HepG2 (cell line): ENCODE measurements at regions not wholly inside any gene's neighbourhood (a gene's known extent, or its start where the extent isn't known, plus 50 kb on each side); places are given as distances from the start of the nearest gene placed in this dataset.

Experiments used
- AHDC1 ChIP-seq: sonication (generic); formaldehyde crosslinking; IDR thresholded peaks from 2 replicates; pipeline ENCODE4 v1.5.1; 2020; ENCODE audit warnings: mild to moderate bottlenecking, missing genetic modification reagents, borderline replicate concordance
- DMTF1 ChIP-seq: sonication (generic); formaldehyde crosslinking; IDR thresholded peaks from 2 replicates; pipeline ENCODE4 v1.4.0; 2020; ENCODE audit warnings: mild to moderate bottlenecking, missing genetic modification reagents
- FOXO4 ChIP-seq: sonication (generic); formaldehyde crosslinking; conservative IDR thresholded peaks from 2 replicates; pipeline ENCODE4 v1.8.1; 2023; ENCODE audit warnings: missing genetic modification reagents
- GATA4 ChIP-seq: sonication (generic); IDR thresholded peaks from 2 replicates; pipeline ENCODE4 v1.6.1; 2016; ENCODE audit warnings: antibody characterized with exemption, low read depth, borderline replicate concordance
- GPN1 ChIP-seq: sonication (generic); formaldehyde crosslinking; IDR thresholded peaks from 2 replicates; pipeline ENCODE4 v1.5.1; 2020; ENCODE audit warnings: missing genetic modification reagents, borderline replicate concordance
- TFDP2 ChIP-seq: sonication (generic); formaldehyde crosslinking; IDR thresholded peaks from 2 replicates; pipeline ENCODE4 v1.4.0; 2020; ENCODE audit warnings: missing genetic modification reagents

- TF ChIP-seq DMTF1 (no peak), GPN1 (CRISPR knock-in tag) (no peak), TFDP2 (CRISPR knock-in tag) (no peak), AHDC1 (CRISPR knock-in tag) (no peak), FOXO4 (no peak), GATA4 (no peak)
These were observed 332.0 kb downstream of the NKX6-1 start (continued) for GRCh38 chr4:84167093-84167492.
